ENCODE measurements at regions not wholly inside any gene's neighbourhood (a gene's known extent, or its start where the extent isn't known, plus 50 kb on each side); places are given as distances from the start of the nearest gene placed in this dataset.

GRCh38 chr16:63442246-63442645 lies 1406.0 kb upstream of the CDH8 start:
- TF ChIP-seq, protein P1, sequence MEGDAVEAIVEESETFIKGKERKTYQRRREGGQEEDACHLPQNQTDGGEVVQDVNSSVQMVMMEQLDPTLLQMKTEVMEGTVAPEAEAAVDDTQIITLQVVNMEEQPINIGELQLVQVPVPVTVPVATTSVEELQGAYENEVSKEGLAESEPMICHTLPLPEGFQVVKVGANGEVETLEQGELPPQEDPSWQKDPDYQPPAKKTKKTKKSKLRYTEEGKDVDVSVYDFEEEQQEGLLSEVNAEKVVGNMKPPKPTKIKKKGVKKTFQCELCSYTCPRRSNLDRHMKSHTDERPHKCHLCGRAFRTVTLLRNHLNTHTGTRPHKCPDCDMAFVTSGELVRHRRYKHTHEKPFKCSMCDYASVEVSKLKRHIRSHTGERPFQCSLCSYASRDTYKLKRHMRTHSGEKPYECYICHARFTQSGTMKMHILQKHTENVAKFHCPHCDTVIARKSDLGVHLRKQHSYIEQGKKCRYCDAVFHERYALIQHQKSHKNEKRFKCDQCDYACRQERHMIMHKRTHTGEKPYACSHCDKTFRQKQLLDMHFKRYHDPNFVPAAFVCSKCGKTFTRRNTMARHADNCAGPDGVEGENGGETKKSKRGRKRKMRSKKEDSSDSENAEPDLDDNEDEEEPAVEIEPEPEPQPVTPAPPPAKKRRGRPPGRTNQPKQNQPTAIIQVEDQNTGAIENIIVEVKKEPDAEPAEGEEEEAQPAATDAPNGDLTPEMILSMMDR (IDR thresholded peaks at IDR 0.05), result no peak
- no peak for TF ChIP-seq POLR2A (IDR thresholded peaks at IDR 0.05)
